Ovary (tissue), 3 donors: ENCODE measurements at regions not wholly inside any gene's neighbourhood (a gene's known extent, or its start where the extent isn't known, plus 50 kb on each side); places are given as distances from the start of the nearest gene placed in this dataset.

ENCODE experiments used
- EP300 ChIP-seq: sonication (generic); formaldehyde crosslinking; IDR thresholded peaks from one replicate; pipeline ENCODE4 v1.6.1; 2017; ENCODE audit warnings: antibody characterized with exemption
- POLR2A ChIP-seq: fragments of 450-650 bp; IDR thresholded peaks from one replicate; pipeline ENCODE4 v1.6.1; 2017; ENCODE audit warnings: antibody characterized with exemption, mild to moderate bottlenecking, moderate library complexity
- TF ChIP-seq, protein P1 (sequence below), 3 donors: fragments of 450-650 bp in 2 of 3; fragments of 200-600 bp in 1 of 3; IDR thresholded peaks; one replicate each; pipeline versions ENCODE4 v1.5.1 to v1.8.0; 2016 to 2022; ENCODE audit warnings: antibody characterized with exemption in 3 of 3, mild to moderate bottlenecking in 1 of 3
- donor health status: DM: no; HTN: no; CAD: no.

GRCh38 chr2:236449167-236449761, 120.4 kb upstream of the ACKR3 start:
- TF ChIP-seq, protein P1, sequence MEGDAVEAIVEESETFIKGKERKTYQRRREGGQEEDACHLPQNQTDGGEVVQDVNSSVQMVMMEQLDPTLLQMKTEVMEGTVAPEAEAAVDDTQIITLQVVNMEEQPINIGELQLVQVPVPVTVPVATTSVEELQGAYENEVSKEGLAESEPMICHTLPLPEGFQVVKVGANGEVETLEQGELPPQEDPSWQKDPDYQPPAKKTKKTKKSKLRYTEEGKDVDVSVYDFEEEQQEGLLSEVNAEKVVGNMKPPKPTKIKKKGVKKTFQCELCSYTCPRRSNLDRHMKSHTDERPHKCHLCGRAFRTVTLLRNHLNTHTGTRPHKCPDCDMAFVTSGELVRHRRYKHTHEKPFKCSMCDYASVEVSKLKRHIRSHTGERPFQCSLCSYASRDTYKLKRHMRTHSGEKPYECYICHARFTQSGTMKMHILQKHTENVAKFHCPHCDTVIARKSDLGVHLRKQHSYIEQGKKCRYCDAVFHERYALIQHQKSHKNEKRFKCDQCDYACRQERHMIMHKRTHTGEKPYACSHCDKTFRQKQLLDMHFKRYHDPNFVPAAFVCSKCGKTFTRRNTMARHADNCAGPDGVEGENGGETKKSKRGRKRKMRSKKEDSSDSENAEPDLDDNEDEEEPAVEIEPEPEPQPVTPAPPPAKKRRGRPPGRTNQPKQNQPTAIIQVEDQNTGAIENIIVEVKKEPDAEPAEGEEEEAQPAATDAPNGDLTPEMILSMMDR (IDR thresholded peaks at IDR 0.05): no peak
- TF ChIP-seq POLR2A (no peak), EP300 (no peak)
